Activated B cell treated with CpG ODN at 0.5 μM for 24 hours (primary cell): ENCODE measurements at regions not wholly inside any gene's neighbourhood (a gene's known extent, or its start where the extent isn't known, plus 50 kb on each side); places are given as distances from the start of the nearest gene placed in this dataset.

Source experiments
- ATAC-seq: fragments of 200-7000 bp; cut with Tn5 transposase; one replicate; pipeline ENCODE4 v1.10.0; 2021; ENCODE audit warnings: low read depth, mild to moderate bottlenecking, moderate library complexity
- CTCF ChIA-PET: fragments of 350-600 bp; sonication (Branson Sonifier 250); formaldehyde crosslinking; loops from one replicate; lab custom pipeline; 2021; ENCODE audit warnings: antibody characterized with exemption; lab: Charles Lee
- POLR2A ChIA-PET: fragments of 350-600 bp; sonication (Branson Sonifier 250); formaldehyde crosslinking; loops from one replicate; lab custom pipeline; 2021; ENCODE audit warnings: antibody characterized with exemption; lab: Charles Lee
- DNase-seq: peaks from one replicate; pipeline ENCODE4 v3.0.0; 2022
- H3K27ac Mint-ChIP-seq: one replicate; pipeline ENCODE4 v1.8.0; 2020; ENCODE audit warnings: mixed read lengths
- H3K27me3 Mint-ChIP-seq: one replicate; pipeline ENCODE4 v1.8.0; 2021; ENCODE audit warnings: mixed read lengths
- H3K36me3 Mint-ChIP-seq: one replicate; pipeline ENCODE4 v1.8.0; 2021; ENCODE audit warnings: low read depth, mixed read lengths
- H3K4me1 Mint-ChIP-seq: one replicate; pipeline ENCODE4 v1.8.0; 2021; ENCODE audit warnings: mixed read lengths
- H3K4me3 Mint-ChIP-seq: one replicate; pipeline ENCODE4 v1.8.0; 2020; ENCODE audit warnings: mild to moderate bottlenecking, mixed read lengths
- H3K9me3 Mint-ChIP-seq: one replicate; pipeline ENCODE4 v1.8.0; 2020; ENCODE audit warnings: mixed read lengths
- CTCF ChIP-seq: fragments of 200-600 bp; IDR thresholded peaks from one replicate; pipeline ENCODE4 v1.8.0; 2022; ENCODE audit warnings: antibody characterized with exemption, mild to moderate bottlenecking
- intact Hi-C: fragments of 100-400 bp; cut with micrococcal nuclease; formaldehyde crosslinking; loops from one replicate; pipeline ENCODE4 v1.15.1; 2024

GRCh38 chr10:106384496-106384895, 780.0 kb downstream of the SORCS1 start:
- TF ChIP-seq CTCF: no peak
- no peaks in the 10 kb centered on the region for H3K36me3 Mint-ChIP-seq
- DNase-seq: no peak
- H3K9me3 Mint-ChIP-seq: peaks cover under 1% of the 10 kb centered on the region
- H3K4me1 Mint-ChIP-seq: no peaks in the 10 kb centered on the region
- H3K27me3 Mint-ChIP-seq: no peaks in the 10 kb centered on the region
- no peak overlapping the region for H3K4me3 Mint-ChIP-seq
- CTCF ChIA-PET: no interaction called here
- H3K27ac Mint-ChIP-seq: no peak overlapping the region
- POLR2A ChIA-PET: no interaction called here
- no peak for ATAC-seq
- intact Hi-C loops: no loop called here

- Mint-ChIP-seq H3K27me3 (no peaks in the 10 kb centered on the region), H3K4me3 (no peak overlapping the region), H3K4me1 (no peaks in the 10 kb centered on the region), H3K27ac (no peak overlapping the region), H3K9me3 (peaks cover 4% of the 10 kb centered on the region), H3K36me3 (no peaks in the 10 kb centered on the region)
- CTCF ChIA-PET: no interaction called here
- TF ChIP-seq CTCF: no peak
- DNase-seq (no peak), ATAC-seq (no peak)
- POLR2A ChIA-PET: no interaction called here
- intact Hi-C loops: no loop called here
These were observed 783.8 kb downstream of the SORCS1 start for GRCh38 chr10:106380706-106381105.

DNA sequence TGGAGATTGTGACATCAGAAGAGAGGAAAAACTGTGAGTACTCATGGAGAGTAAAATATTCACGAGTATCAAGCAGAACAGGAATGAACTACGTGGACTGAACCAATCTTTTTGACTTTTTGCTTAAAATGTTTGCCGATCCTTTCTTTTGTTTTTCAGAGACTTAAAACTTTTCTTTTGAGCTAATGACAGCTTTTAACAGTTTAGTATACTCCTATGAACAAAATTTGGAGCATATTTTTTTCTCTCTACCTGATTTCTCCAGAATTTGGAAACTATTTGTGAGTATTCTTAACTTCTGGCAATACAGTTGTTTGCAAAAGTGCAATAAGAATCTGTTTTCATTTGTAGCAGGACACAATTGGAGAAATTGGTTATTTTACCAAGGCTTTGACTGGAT, 786.3 kb downstream of the SORCS1 start:
- no peaks in the 10 kb centered on the region for H3K4me1 Mint-ChIP-seq
- intact Hi-C loops: no loop called here
- peaks cover 4% of the 10 kb centered on the region for H3K9me3 Mint-ChIP-seq
- ChIA-PET CTCF (no interaction called here), POLR2A (no interaction called here)
- H3K4me3 Mint-ChIP-seq: no peak overlapping the region
- H3K27me3 Mint-ChIP-seq: no peaks in the 10 kb centered on the region
- TF ChIP-seq CTCF: no peak
- ATAC-seq (no peak), DNase-seq (no peak)
- no peak overlapping the region for H3K27ac Mint-ChIP-seq
- H3K36me3 Mint-ChIP-seq: no peaks in the 10 kb centered on the region

DNA sequence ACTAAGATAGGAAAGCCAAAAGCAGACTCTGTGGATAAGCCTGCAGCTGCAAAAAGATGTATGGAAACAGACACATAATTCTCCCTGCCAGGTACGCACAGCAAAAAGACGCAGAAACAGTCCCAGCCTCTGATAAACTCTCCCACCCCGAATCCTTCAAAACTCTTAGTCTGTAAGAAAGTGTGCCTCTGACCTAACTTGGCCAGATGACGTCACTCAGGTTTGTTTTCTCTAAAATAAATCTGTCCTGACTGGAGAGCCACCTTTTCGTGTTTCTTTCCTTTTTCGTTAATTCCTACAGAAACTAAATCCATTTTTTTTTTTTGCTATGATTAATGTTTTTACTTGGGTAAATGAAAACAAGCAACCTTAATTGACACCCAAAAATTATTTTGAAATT, 793.8 kb downstream of the SORCS1 start:
- Mint-ChIP-seq H3K36me3 (no peaks in the 10 kb centered on the region), H3K9me3 (peaks cover 3% of the 10 kb centered on the region), H3K27ac (no peak overlapping the region), H3K4me3 (no peak overlapping the region), H3K27me3 (no peaks in the 10 kb centered on the region), H3K4me1 (no peaks in the 10 kb centered on the region)
- DNase-seq: no peak
- no peak for TF ChIP-seq CTCF
- ATAC-seq: no peak
- POLR2A ChIA-PET: no interaction called here
- intact Hi-C loops: no loop called here
- CTCF ChIA-PET: no interaction called here

GRCh38 chr10:106360870-106361269, 803.6 kb downstream of the SORCS1 start:
- Mint-ChIP-seq H3K27me3 (no peaks in the 10 kb centered on the region), H3K4me1 (no peaks in the 10 kb centered on the region), H3K36me3 (no peaks in the 10 kb centered on the region), H3K27ac (no peak overlapping the region), H3K4me3 (no peak overlapping the region), H3K9me3 (no peaks in the 10 kb centered on the region)
- intact Hi-C loops: no loop called here
- CTCF ChIA-PET: no interaction called here
- POLR2A ChIA-PET: no interaction called here
- no peak for DNase-seq
- TF ChIP-seq CTCF: no peak
- no peak for ATAC-seq
